SK-N-SH (cell line): ENCODE measurements at regions not wholly inside any gene's neighbourhood (a gene's known extent, or its start where the extent isn't known, plus 50 kb on each side); places are given as distances from the start of the nearest gene placed in this dataset.

Source experiments
- CTCF ChIA-PET: fragments of 300-600, 350-600 bp; formaldehyde crosslinking; extraction: SDS; loops from one replicate; lab custom pipeline; 2021; lab: Yijun Ruan, JAX
- POLR2A ChIA-PET: fragments of 350-600 bp; sonication (Branson Sonifier 250); formaldehyde crosslinking; extraction: SDS; loops from one replicate; lab custom pipeline; 2020; ENCODE audit warnings: antibody characterized with exemption, inconsistent platforms; lab: Yijun Ruan, JAX
- DNase-seq: peaks from one replicate; pipeline ENCODE4 v3.0.0; 2012
- H2AFZ ChIP-seq: fragments of 200-600 bp; sonication (generic); 2 replicates; pipeline ENCODE4 v1.8.1; 2016; ENCODE audit warnings: antibody characterized with exemption, mild to moderate bottlenecking, low read depth
- H3F3A ChIP-seq: fragments of 200-600 bp; sonication (generic); replicated peaks from 2 replicates; pipeline ENCODE3; 2016; ENCODE audit warnings: antibody characterized with exemption, mild to moderate bottlenecking; ENCODE audit not compliant: insufficient read depth
- H3K27ac ChIP-seq, 2 experiments: fragments of 200-500 bp in 1 of 2; fragments of 200-600 bp in 1 of 2; sonication (Bioruptor generic) in 1 of 2; sonication (generic), shearing (Covaris generic) in 1 of 2; 2 replicates each; pipeline versions ENCODE4 v1.5.1 to v1.6.1; 2014 to 2016; ENCODE audit warnings: low read depth in 2 of 2, inconsistent platforms in 1 of 2, low read length in 1 of 2, mild to moderate bottlenecking in 1 of 2, mixed read lengths in 1 of 2
- H3K27me3 ChIP-seq: fragments of 200-600 bp; sonication (generic), shearing (Covaris generic); 2 replicates; pipeline ENCODE4 v1.6.1; 2016; ENCODE audit warnings: mixed run types; ENCODE audit not compliant: insufficient read depth
- H3K36me3 ChIP-seq, 2 experiments: fragments of 200-500 bp in 1 of 2; fragments of 200-600 bp in 1 of 2; sonication (Bioruptor generic) in 1 of 2; sonication (generic) in 1 of 2; replicated peaks in 1 of 2; 2 replicates each; pipeline versions ENCODE3 to v1.5.1; 2014 to 2016; ENCODE audit warnings: low read length in 1 of 2, mild to moderate bottlenecking in 1 of 2; ENCODE audit not compliant: insufficient read depth in 2 of 2, control insufficient read depth in 1 of 2
- H3K4me1 ChIP-seq, 2 experiments: fragments of 200-500 bp in 1 of 2; fragments of 200-600 bp in 1 of 2; sonication (Bioruptor generic) in 1 of 2; sonication (generic), shearing (Covaris generic) in 1 of 2; 2 replicates each; pipeline versions ENCODE4 v1.5.1 to v1.6.1; 2014 to 2016; ENCODE audit warnings: low read depth in 1 of 2, low read length in 1 of 2, mixed run types in 1 of 2; ENCODE audit not compliant: insufficient read depth in 2 of 2, control insufficient read depth in 1 of 2
- H3K4me2 ChIP-seq: fragments of 200-600 bp; sonication (generic), shearing (Covaris generic); 2 replicates; pipeline ENCODE4 v1.6.1; 2017; ENCODE audit warnings: mixed run types
- H3K4me3 ChIP-seq, 2 experiments: fragments of 200-500 bp in 1 of 2; fragments of 200-600 bp in 1 of 2; sonication (Bioruptor generic) in 1 of 2; sonication (generic), shearing (Covaris generic) in 1 of 2; 2 replicates each; pipeline versions ENCODE4 v1.5.1 to v1.8.1; 2014 to 2016; ENCODE audit warnings: low read depth in 2 of 2, inconsistent platforms in 1 of 2, low read length in 1 of 2, mild to moderate bottlenecking in 1 of 2, mixed read lengths in 1 of 2, moderate library complexity in 1 of 2
- H3K79me2 ChIP-seq: fragments of 200-600 bp; sonication (generic); 2 replicates; pipeline ENCODE4 v1.8.1; 2017; ENCODE audit warnings: mild to moderate bottlenecking; ENCODE audit not compliant: insufficient read depth
- H3K9ac ChIP-seq: fragments of 200-600 bp; sonication (generic); 2 replicates; pipeline ENCODE4 v1.6.1; 2017; ENCODE audit warnings: mixed run types
- H3K9me2 ChIP-seq: fragments of 200-600 bp; sonication (generic); 2 replicates; pipeline ENCODE4 v1.6.1; 2017; ENCODE audit warnings: mixed run types
- H3K9me3 ChIP-seq: fragments of 200-600 bp; sonication (generic); 2 replicates; pipeline ENCODE4 v1.6.1; 2017; ENCODE audit warnings: mixed run types, mild to moderate bottlenecking, moderate library complexity
- H4K20me1 ChIP-seq: fragments of 200-600 bp; sonication (generic); 2 replicates; pipeline ENCODE4 v1.6.1; 2017; ENCODE audit warnings: mild to moderate bottlenecking, mixed run types; ENCODE audit not compliant: insufficient read depth
- ELF1 ChIP-seq: IDR thresholded peaks from 2 replicates; pipeline ENCODE4 v1.4.0; 2012
- FOXM1 ChIP-seq: IDR thresholded peaks from 2 replicates; pipeline ENCODE4 v1.4.0; 2012; ENCODE audit warnings: low read depth, mild to moderate bottlenecking
- GABPA ChIP-seq: IDR thresholded peaks from 2 replicates; pipeline ENCODE4 v1.4.0; 2012; ENCODE audit warnings: low read depth, mild to moderate bottlenecking
- JUND ChIP-seq: IDR thresholded peaks from 2 replicates; pipeline ENCODE4 v1.4.0; 2012
- MXI1 ChIP-seq: IDR thresholded peaks from 2 replicates; pipeline ENCODE4 v1.6.1; 2012; ENCODE audit warnings: mild to moderate bottlenecking, low read depth, low read length, improper control_type of control experiment
- NFIC ChIP-seq: IDR thresholded peaks from 2 replicates; pipeline ENCODE4 v1.4.0; 2012; ENCODE audit warnings: borderline replicate concordance
- NRF1 ChIP-seq: IDR thresholded peaks from 2 replicates; pipeline ENCODE4 v1.6.1; 2012; ENCODE audit warnings: low read depth, mild to moderate bottlenecking, low read length
- RAD21 ChIP-seq: IDR thresholded peaks from 2 replicates; pipeline ENCODE4 v1.6.1; 2012; ENCODE audit warnings: mild to moderate bottlenecking, low read length
- RCOR1 ChIP-seq: fragments of 150-350 bp; IDR thresholded peaks from 2 replicates; pipeline ENCODE4 v1.6.1; 2017; ENCODE audit warnings: antibody characterized with exemption, low read length
- RXRA ChIP-seq: IDR thresholded peaks from 2 replicates; pipeline ENCODE4 v1.4.0; 2012; ENCODE audit warnings: low read depth, mild to moderate bottlenecking, borderline replicate concordance
- SIN3A ChIP-seq: IDR thresholded peaks from 2 replicates; pipeline ENCODE4 v1.6.1; 2012; ENCODE audit warnings: low read depth, mild to moderate bottlenecking, low read length, moderate library complexity, borderline replicate concordance
- TAF1 ChIP-seq: IDR thresholded peaks from 2 replicates; pipeline ENCODE4 v1.6.1; 2012; ENCODE audit warnings: low read depth, mild to moderate bottlenecking, low read length, moderate library complexity, borderline replicate concordance
- TEAD4 ChIP-seq: IDR thresholded peaks from 2 replicates; pipeline ENCODE4 v1.4.0; 2012; ENCODE audit warnings: mild to moderate bottlenecking, borderline replicate concordance; ENCODE audit not compliant: insufficient read depth
- YY1 ChIP-seq: IDR thresholded peaks from 2 replicates; pipeline ENCODE4 v1.4.0; 2012; ENCODE audit warnings: low read depth, mild to moderate bottlenecking
- WGBS: methylation state at CpG from one replicate; pipeline ENCODE4 v1.1.6; 2017; ENCODE audit warnings: low lambda C conversion rate; 5-methylcytosine and 5-hydroxymethylcytosine counted together
- TF ChIP-seq, protein P1 (sequence below): fragments of 150-350 bp; IDR thresholded peaks from 2 replicates; pipeline ENCODE4 v1.6.1; 2016; ENCODE audit warnings: mild to moderate bottlenecking, low read depth, low read length
- TF ChIP-seq, protein P2 (sequence below): IDR thresholded peaks from 2 replicates; pipeline ENCODE4; 2012
- TF ChIP-seq, protein P3 (sequence below): fragments of 200-600 bp; sonication (generic); IDR thresholded peaks from 2 replicates; pipeline ENCODE4 v1.6.1; 2017; ENCODE audit warnings: antibody characterized with exemption, mild to moderate bottlenecking, moderate library complexity
- TF ChIP-seq, protein P4 (sequence below): IDR thresholded peaks from 2 replicates; pipeline ENCODE4 v1.4.0; 2012; ENCODE audit warnings: low read depth, borderline replicate concordance
- TF ChIP-seq, protein P5 (sequence below): IDR thresholded peaks from 2 replicates; pipeline ENCODE4 v1.4.0; 2012; ENCODE audit warnings: low read depth, borderline replicate concordance

DNA sequence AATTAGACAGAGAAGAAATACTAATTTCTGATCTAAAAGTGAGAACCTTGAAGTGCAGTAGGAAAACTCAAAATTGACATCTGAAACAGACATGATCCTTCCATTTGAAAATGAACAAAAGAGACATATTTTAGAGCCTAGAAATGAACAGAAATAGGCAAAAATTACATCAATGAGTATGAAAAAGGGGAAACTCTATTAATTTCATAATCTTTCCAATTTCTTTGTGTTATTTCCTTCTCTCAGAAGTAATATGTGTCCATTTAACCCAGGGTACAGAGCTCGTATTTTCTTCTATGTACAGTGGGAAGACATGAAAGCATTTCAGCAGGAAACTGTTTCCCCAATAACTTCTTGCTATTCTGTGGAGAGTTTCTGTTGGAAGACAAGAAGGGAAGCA, 263.1 kb downstream of the CGGBP1 start:
- Histone ChIP-seq H3K9me3 (no peaks in the 10 kb centered on the region), H3K36me3 (no peaks in the 10 kb centered on the region), H3K4me2 (no peak overlapping the region), H3K9ac (no peak overlapping the region), H3K4me1 (no peaks in the 10 kb centered on the region; a peak in 1 of 4 replicates), H2AFZ (no peak overlapping the region), H3K27me3 (peaks cover 31% of the 10 kb centered on the region), H3K9me2 (no peaks in the 10 kb centered on the region), H3K4me3 (no peak overlapping the region), H3K79me2 (no peaks in the 10 kb centered on the region), H3F3A (no peaks in the 10 kb centered on the region), H3K27ac (no peak overlapping the region), H4K20me1 (no peaks in the 10 kb centered on the region)
- no peak for DNase-seq
- TF ChIP-seq, protein P1, sequence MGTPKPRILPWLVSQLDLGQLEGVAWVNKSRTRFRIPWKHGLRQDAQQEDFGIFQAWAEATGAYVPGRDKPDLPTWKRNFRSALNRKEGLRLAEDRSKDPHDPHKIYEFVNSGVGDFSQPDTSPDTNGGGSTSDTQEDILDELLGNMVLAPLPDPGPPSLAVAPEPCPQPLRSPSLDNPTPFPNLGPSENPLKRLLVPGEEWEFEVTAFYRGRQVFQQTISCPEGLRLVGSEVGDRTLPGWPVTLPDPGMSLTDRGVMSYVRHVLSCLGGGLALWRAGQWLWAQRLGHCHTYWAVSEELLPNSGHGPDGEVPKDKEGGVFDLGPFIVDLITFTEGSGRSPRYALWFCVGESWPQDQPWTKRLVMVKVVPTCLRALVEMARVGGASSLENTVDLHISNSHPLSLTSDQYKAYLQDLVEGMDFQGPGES = no peak
- TF ChIP-seq, protein P2, sequence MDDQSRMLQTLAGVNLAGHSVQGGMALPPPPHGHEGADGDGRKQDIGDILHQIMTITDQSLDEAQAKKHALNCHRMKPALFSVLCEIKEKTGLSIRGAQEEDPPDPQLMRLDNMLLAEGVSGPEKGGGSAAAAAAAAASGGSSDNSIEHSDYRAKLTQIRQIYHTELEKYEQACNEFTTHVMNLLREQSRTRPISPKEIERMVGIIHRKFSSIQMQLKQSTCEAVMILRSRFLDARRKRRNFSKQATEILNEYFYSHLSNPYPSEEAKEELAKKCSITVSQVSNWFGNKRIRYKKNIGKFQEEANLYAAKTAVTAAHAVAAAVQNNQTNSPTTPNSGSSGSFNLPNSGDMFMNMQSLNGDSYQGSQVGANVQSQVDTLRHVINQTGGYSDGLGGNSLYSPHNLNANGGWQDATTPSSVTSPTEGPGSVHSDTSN = no peak
- TF ChIP-seq TAF1 (no peak), YY1 (no peak), NFIC (no peak), RCOR1 (no peak), MXI1 (no peak), TEAD4 (no peak), SIN3A (no peak), RAD21 (no peak), FOXM1 (no peak), RXRA (no peak), ELF1 (no peak), JUND (no peak), NRF1 (no peak), GABPA (no peak)
- TF ChIP-seq, protein P3, sequence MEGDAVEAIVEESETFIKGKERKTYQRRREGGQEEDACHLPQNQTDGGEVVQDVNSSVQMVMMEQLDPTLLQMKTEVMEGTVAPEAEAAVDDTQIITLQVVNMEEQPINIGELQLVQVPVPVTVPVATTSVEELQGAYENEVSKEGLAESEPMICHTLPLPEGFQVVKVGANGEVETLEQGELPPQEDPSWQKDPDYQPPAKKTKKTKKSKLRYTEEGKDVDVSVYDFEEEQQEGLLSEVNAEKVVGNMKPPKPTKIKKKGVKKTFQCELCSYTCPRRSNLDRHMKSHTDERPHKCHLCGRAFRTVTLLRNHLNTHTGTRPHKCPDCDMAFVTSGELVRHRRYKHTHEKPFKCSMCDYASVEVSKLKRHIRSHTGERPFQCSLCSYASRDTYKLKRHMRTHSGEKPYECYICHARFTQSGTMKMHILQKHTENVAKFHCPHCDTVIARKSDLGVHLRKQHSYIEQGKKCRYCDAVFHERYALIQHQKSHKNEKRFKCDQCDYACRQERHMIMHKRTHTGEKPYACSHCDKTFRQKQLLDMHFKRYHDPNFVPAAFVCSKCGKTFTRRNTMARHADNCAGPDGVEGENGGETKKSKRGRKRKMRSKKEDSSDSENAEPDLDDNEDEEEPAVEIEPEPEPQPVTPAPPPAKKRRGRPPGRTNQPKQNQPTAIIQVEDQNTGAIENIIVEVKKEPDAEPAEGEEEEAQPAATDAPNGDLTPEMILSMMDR = no peak
- TF ChIP-seq, protein P4, sequence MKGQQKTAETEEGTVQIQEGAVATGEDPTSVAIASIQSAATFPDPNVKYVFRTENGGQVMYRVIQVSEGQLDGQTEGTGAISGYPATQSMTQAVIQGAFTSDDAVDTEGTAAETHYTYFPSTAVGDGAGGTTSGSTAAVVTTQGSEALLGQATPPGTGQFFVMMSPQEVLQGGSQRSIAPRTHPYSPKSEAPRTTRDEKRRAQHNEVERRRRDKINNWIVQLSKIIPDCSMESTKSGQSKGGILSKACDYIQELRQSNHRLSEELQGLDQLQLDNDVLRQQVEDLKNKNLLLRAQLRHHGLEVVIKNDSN = no peak
- TF ChIP-seq, protein P5, sequence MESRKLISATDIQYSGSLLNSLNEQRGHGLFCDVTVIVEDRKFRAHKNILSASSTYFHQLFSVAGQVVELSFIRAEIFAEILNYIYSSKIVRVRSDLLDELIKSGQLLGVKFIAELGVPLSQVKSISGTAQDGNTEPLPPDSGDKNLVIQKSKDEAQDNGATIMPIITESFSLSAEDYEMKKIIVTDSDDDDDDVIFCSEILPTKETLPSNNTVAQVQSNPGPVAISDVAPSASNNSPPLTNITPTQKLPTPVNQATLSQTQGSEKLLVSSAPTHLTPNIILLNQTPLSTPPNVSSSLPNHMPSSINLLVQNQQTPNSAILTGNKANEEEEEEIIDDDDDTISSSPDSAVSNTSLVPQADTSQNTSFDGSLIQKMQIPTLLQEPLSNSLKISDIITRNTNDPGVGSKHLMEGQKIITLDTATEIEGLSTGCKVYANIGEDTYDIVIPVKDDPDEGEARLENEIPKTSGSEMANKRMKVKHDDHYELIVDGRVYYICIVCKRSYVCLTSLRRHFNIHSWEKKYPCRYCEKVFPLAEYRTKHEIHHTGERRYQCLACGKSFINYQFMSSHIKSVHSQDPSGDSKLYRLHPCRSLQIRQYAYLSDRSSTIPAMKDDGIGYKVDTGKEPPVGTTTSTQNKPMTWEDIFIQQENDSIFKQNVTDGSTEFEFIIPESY = no peak
- 6% methylated on average over 1 of the region's 1 CpG for WGBS
- ChIA-PET POLR2A (no interaction called here), CTCF (no interaction called here)
